ENCODE measurements at regions not wholly inside any gene's neighbourhood (a gene's known extent, or its start where the extent isn't known, plus 50 kb on each side); places are given as distances from the start of the nearest gene placed in this dataset.

DNA sequence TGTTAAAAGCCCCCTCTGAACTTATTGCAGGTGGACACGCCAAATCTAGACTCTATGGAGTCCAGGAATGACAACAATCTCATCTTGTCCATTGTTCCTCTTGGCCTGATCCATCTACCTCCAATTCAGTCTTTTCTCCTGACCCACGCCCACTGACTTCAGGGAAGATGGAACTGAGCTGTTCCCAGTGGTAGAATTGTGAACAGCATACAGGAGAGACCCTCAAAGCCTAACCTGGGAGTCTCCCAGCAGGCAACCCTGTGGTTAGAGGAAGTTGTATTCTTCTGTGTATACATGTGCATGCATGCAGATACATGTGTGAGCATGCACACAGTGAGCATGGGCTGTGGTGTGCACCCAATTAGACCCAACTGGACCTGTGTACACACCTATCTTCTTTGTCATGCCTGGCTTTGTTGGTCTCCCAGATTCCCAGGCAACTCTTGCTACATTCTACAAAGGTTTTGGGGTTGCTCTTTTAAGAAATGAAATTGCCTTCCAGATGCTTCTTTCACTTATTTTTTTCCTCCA lies 286.0 kb downstream of the ZSWIM6 start:
- TF ChIP-seq, protein P1, sequence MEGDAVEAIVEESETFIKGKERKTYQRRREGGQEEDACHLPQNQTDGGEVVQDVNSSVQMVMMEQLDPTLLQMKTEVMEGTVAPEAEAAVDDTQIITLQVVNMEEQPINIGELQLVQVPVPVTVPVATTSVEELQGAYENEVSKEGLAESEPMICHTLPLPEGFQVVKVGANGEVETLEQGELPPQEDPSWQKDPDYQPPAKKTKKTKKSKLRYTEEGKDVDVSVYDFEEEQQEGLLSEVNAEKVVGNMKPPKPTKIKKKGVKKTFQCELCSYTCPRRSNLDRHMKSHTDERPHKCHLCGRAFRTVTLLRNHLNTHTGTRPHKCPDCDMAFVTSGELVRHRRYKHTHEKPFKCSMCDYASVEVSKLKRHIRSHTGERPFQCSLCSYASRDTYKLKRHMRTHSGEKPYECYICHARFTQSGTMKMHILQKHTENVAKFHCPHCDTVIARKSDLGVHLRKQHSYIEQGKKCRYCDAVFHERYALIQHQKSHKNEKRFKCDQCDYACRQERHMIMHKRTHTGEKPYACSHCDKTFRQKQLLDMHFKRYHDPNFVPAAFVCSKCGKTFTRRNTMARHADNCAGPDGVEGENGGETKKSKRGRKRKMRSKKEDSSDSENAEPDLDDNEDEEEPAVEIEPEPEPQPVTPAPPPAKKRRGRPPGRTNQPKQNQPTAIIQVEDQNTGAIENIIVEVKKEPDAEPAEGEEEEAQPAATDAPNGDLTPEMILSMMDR (IDR thresholded peaks at IDR 0.05 in 4 of 5, conservative IDR thresholded peaks at IDR 0.05 in 1 of 5): no peak
- TF ChIP-seq POLR2A (IDR thresholded peaks at IDR 0.05): no peak

Data from gastrocnemius medialis (tissue), 4 donors.